Activated naive CD8-positive, alpha-beta T cell treated with anti-CD3 and anti-CD28 coated beads, Interleukin-2, amount 50 U/mL, for 24 hours (primary cell): ENCODE measurements at regions not wholly inside any gene's neighbourhood (a gene's known extent, or its start where the extent isn't known, plus 50 kb on each side); places are given as distances from the start of the nearest gene placed in this dataset.

Experiments used
- ATAC-seq: fragments of 150-1000 bp; cut with Tn5 transposase; one replicate; pipeline ENCODE4 v1.10.0; 2021
- DNase-seq: peaks from one replicate; pipeline ENCODE4 v3.0.0; 2021
- H3K27ac Mint-ChIP-seq: one replicate; pipeline ENCODE4 v1.8.0; 2021; ENCODE audit warnings: mild to moderate bottlenecking, mixed read lengths
- H3K27me3 Mint-ChIP-seq: one replicate; pipeline ENCODE4 v1.8.0; 2021; ENCODE audit warnings: mixed read lengths
- H3K36me3 Mint-ChIP-seq: one replicate; pipeline ENCODE4 v1.8.0; 2021; ENCODE audit warnings: low read depth, mixed read lengths
- H3K4me1 Mint-ChIP-seq: one replicate; pipeline ENCODE4 v1.8.0; 2021; ENCODE audit warnings: mixed read lengths
- H3K4me3 Mint-ChIP-seq: one replicate; pipeline ENCODE4 v1.8.0; 2021; ENCODE audit warnings: mild to moderate bottlenecking, moderate library complexity, mixed read lengths
- H3K9me3 Mint-ChIP-seq: one replicate; pipeline ENCODE4 v1.8.0; 2021; ENCODE audit warnings: mixed read lengths

GRCh38 chr4:8779490-8779932, 92.1 kb downstream of the HMX1 start:
- no peak overlapping the region for H3K27ac Mint-ChIP-seq
- H3K27me3 Mint-ChIP-seq = no peaks in the 10 kb centered on the region
- no peak for DNase-seq
- no peak for ATAC-seq
- H3K4me1 Mint-ChIP-seq = no peaks in the 10 kb centered on the region
- no peaks in the 10 kb centered on the region for H3K36me3 Mint-ChIP-seq
- H3K4me3 Mint-ChIP-seq = no peak overlapping the region
- H3K9me3 Mint-ChIP-seq = no peaks in the 10 kb centered on the region

GRCh38 chr4:8778760-8779159, 92.9 kb downstream of the HMX1 start:
- DNase-seq (no peak), ATAC-seq (no peak)
- Mint-ChIP-seq H3K9me3 (no peaks in the 10 kb centered on the region), H3K36me3 (no peaks in the 10 kb centered on the region), H3K4me3 (no peak overlapping the region), H3K4me1 (no peaks in the 10 kb centered on the region), H3K27me3 (no peaks in the 10 kb centered on the region), H3K27ac (no peak overlapping the region)

GRCh38 chr4:8778291-8778690, 93.3 kb downstream of the HMX1 start:
- no peak for ATAC-seq
- no peak overlapping the region for H3K27ac Mint-ChIP-seq
- no peaks in the 10 kb centered on the region for H3K4me1 Mint-ChIP-seq
- no peak overlapping the region for H3K4me3 Mint-ChIP-seq
- no peaks in the 10 kb centered on the region for H3K36me3 Mint-ChIP-seq
- DNase-seq = no peak
- H3K27me3 Mint-ChIP-seq = no peaks in the 10 kb centered on the region
- H3K9me3 Mint-ChIP-seq = no peaks in the 10 kb centered on the region

GRCh38 chr4:8777320-8778196, 94.1 kb downstream of the HMX1 start:
- Mint-ChIP-seq H3K4me1 (no peaks in the 10 kb centered on the region), H3K27me3 (no peaks in the 10 kb centered on the region), H3K9me3 (no peaks in the 10 kb centered on the region), H3K27ac (no peak overlapping the region), H3K4me3 (no peak overlapping the region), H3K36me3 (no peaks in the 10 kb centered on the region)
- ATAC-seq (no peak), DNase-seq (no peak)

- DNase-seq (no peak), ATAC-seq (no peak)
- H3K4me1 Mint-ChIP-seq = no peaks in the 10 kb centered on the region
- no peak overlapping the region for H3K27ac Mint-ChIP-seq
- H3K4me3 Mint-ChIP-seq = no peak overlapping the region
- H3K9me3 Mint-ChIP-seq = no peaks in the 10 kb centered on the region
- no peaks in the 10 kb centered on the region for H3K27me3 Mint-ChIP-seq
- no peaks in the 10 kb centered on the region for H3K36me3 Mint-ChIP-seq
These were observed 95.3 kb downstream of the HMX1 start for GRCh38 chr4:8776366-8776765.

GRCh38 chr4:8775751-8776355, 95.8 kb downstream of the HMX1 start:
- ATAC-seq = no peak
- Mint-ChIP-seq H3K27me3 (no peaks in the 10 kb centered on the region), H3K36me3 (no peaks in the 10 kb centered on the region), H3K4me1 (no peaks in the 10 kb centered on the region), H3K9me3 (no peaks in the 10 kb centered on the region), H3K27ac (no peak overlapping the region), H3K4me3 (no peak overlapping the region)
- no peak for DNase-seq

- no peak overlapping the region for H3K27ac Mint-ChIP-seq
- H3K9me3 Mint-ChIP-seq = no peaks in the 10 kb centered on the region
- ATAC-seq (no peak), DNase-seq (no peak)
- no peaks in the 10 kb centered on the region for H3K36me3 Mint-ChIP-seq
- no peak overlapping the region for H3K4me3 Mint-ChIP-seq
- no peaks in the 10 kb centered on the region for H3K4me1 Mint-ChIP-seq
- H3K27me3 Mint-ChIP-seq = no peaks in the 10 kb centered on the region
These were observed 96.5 kb downstream of the HMX1 start for GRCh38 chr4:8775121-8775520.

- DNase-seq (no peak), ATAC-seq (no peak)
- no peaks in the 10 kb centered on the region for H3K9me3 Mint-ChIP-seq
- H3K27me3 Mint-ChIP-seq = no peaks in the 10 kb centered on the region
- no peaks in the 10 kb centered on the region for H3K4me1 Mint-ChIP-seq
- H3K27ac Mint-ChIP-seq = no peak overlapping the region
- H3K36me3 Mint-ChIP-seq = no peaks in the 10 kb centered on the region
- H3K4me3 Mint-ChIP-seq = no peak overlapping the region
These were observed 97.6 kb downstream of the HMX1 start for GRCh38 chr4:8774071-8774470.

- H3K36me3 Mint-ChIP-seq = no peaks in the 10 kb centered on the region
- ATAC-seq (no peak), DNase-seq (no peak)
- no peaks in the 10 kb centered on the region for H3K4me1 Mint-ChIP-seq
- H3K27ac Mint-ChIP-seq = no peak overlapping the region
- H3K4me3 Mint-ChIP-seq = no peak overlapping the region
- no peaks in the 10 kb centered on the region for H3K27me3 Mint-ChIP-seq
- H3K9me3 Mint-ChIP-seq = no peaks in the 10 kb centered on the region
These were observed 98.3 kb downstream of the HMX1 start for GRCh38 chr4:8773124-8773931.

GRCh38 chr4:8772499-8773123, 99.0 kb downstream of the HMX1 start:
- no peak overlapping the region for H3K27ac Mint-ChIP-seq
- no peak for DNase-seq
- H3K4me3 Mint-ChIP-seq = no peak overlapping the region
- H3K27me3 Mint-ChIP-seq = no peaks in the 10 kb centered on the region
- no peaks in the 10 kb centered on the region for H3K9me3 Mint-ChIP-seq
- no peaks in the 10 kb centered on the region for H3K4me1 Mint-ChIP-seq
- no peaks in the 10 kb centered on the region for H3K36me3 Mint-ChIP-seq
- ATAC-seq = no peak

- Mint-ChIP-seq H3K9me3 (no peaks in the 10 kb centered on the region), H3K4me3 (no peak overlapping the region), H3K36me3 (no peaks in the 10 kb centered on the region), H3K4me1 (no peaks in the 10 kb centered on the region), H3K27ac (no peak overlapping the region), H3K27me3 (no peaks in the 10 kb centered on the region)
- ATAC-seq = no peak
- no peak for DNase-seq
These were observed 100.0 kb downstream of the HMX1 start for GRCh38 chr4:8771666-8772065.

- Mint-ChIP-seq H3K27ac (no peak overlapping the region), H3K36me3 (no peaks in the 10 kb centered on the region), H3K4me3 (no peak overlapping the region), H3K9me3 (no peaks in the 10 kb centered on the region), H3K27me3 (no peaks in the 10 kb centered on the region), H3K4me1 (no peaks in the 10 kb centered on the region)
- DNase-seq (no peak), ATAC-seq (no peak)
These were observed 100.4 kb downstream of the HMX1 start for GRCh38 chr4:8771258-8771590.

GRCh38 chr4:8770518-8771257, 101.0 kb downstream of the HMX1 start:
- no peak for ATAC-seq
- H3K9me3 Mint-ChIP-seq = no peaks in the 10 kb centered on the region

More at GRCh38 chr4:8770518-8771257, 101.0 kb downstream of the HMX1 start:
- no peak for DNase-seq
- no peak overlapping the region for H3K27ac Mint-ChIP-seq
- no peaks in the 10 kb centered on the region for H3K36me3 Mint-ChIP-seq
- no peaks in the 10 kb centered on the region for H3K4me1 Mint-ChIP-seq
- H3K27me3 Mint-ChIP-seq = no peaks in the 10 kb centered on the region
- no peak overlapping the region for H3K4me3 Mint-ChIP-seq
